ENCODE measurements at regions not wholly inside any gene's neighbourhood (a gene's known extent, or its start where the extent isn't known, plus 50 kb on each side); places are given as distances from the start of the nearest gene placed in this dataset.

- H3K4me3 ChIP-seq (ENCODE audit: severe bottlenecking): no peak overlapping the region
- H3K4me1 ChIP-seq (ENCODE audit: insufficient read depth, poor library complexity, severe bottlenecking): peaks cover 12% of the 10 kb centered on the region
- ATAC-seq (ENCODE audit: low read depth) (no peak), DNase-seq (ENCODE audit: low spot score) (no peak)
- H3K36me3 ChIP-seq (ENCODE audit: low read depth): no peaks in the 10 kb centered on the region
- TF ChIP-seq CTCF (IDR thresholded peaks at IDR 0.05; ENCODE audit: poor library complexity, severe bottlenecking): no peak
- H3K27ac ChIP-seq (ENCODE audit: poor library complexity, severe bottlenecking): no peak overlapping the region
- no peaks in the 10 kb centered on the region for H3K9me3 ChIP-seq (ENCODE audit: severe bottlenecking)
- no peaks in the 10 kb centered on the region for H3K27me3 ChIP-seq (ENCODE audit: insufficient read depth, poor library complexity, severe bottlenecking)
Measured at GRCh38 chr9:108389056-108389455, 466.7 kb downstream of the ACTL7B start.

GRCh38 chr9:108386859-108387384, 468.9 kb downstream of the ACTL7B start:
- H3K4me1 ChIP-seq (ENCODE audit: insufficient read depth, poor library complexity, severe bottlenecking): peaks cover 12% of the 10 kb centered on the region
- H3K36me3 ChIP-seq (ENCODE audit: low read depth): no peaks in the 10 kb centered on the region
- peak; percentile 68 for ATAC-seq (ENCODE audit: low read depth)
- H3K27me3 ChIP-seq (ENCODE audit: insufficient read depth, poor library complexity, severe bottlenecking): no peaks in the 10 kb centered on the region
- H3K27ac ChIP-seq (ENCODE audit: poor library complexity, severe bottlenecking): peak overlapping the region; percentile 26
- TF ChIP-seq CTCF (IDR thresholded peaks at IDR 0.05; ENCODE audit: poor library complexity, severe bottlenecking): no peak
- no peaks in the 10 kb centered on the region for H3K9me3 ChIP-seq (ENCODE audit: severe bottlenecking)
- DNase-seq (ENCODE audit: low spot score): no peak
- no peak overlapping the region for H3K4me3 ChIP-seq (ENCODE audit: severe bottlenecking)

- no peaks in the 10 kb centered on the region for H3K36me3 ChIP-seq (ENCODE audit: low read depth)
- TF ChIP-seq CTCF (IDR thresholded peaks at IDR 0.05; ENCODE audit: poor library complexity, severe bottlenecking): no peak
- ATAC-seq (ENCODE audit: low read depth): no peak
Measured at GRCh38 chr9:108386032-108386431, 469.8 kb downstream of the ACTL7B start.

GRCh38 chr9:108383796-108384195, 472.0 kb downstream of the ACTL7B start:
- DNase-seq (ENCODE audit: low spot score): no peak
- Histone ChIP-seq H3K4me3 (ENCODE audit: severe bottlenecking) (no peak overlapping the region), H3K9me3 (ENCODE audit: severe bottlenecking) (no peaks in the 10 kb centered on the region), H3K4me1 (ENCODE audit: insufficient read depth, poor library complexity, severe bottlenecking) (peaks cover 12% of the 10 kb centered on the region), H3K27me3 (ENCODE audit: insufficient read depth, poor library complexity, severe bottlenecking) (no peaks in the 10 kb centered on the region), H3K27ac (ENCODE audit: poor library complexity, severe bottlenecking) (no peak overlapping the region), H3K36me3 (ENCODE audit: low read depth) (no peaks in the 10 kb centered on the region)
- no peak for ATAC-seq (ENCODE audit: low read depth)
- TF ChIP-seq CTCF (IDR thresholded peaks at IDR 0.05; ENCODE audit: poor library complexity, severe bottlenecking): no peak

More at GRCh38 chr9:108386032-108386431, 469.8 kb downstream of the ACTL7B start:
- Histone ChIP-seq H3K27me3 (ENCODE audit: insufficient read depth, poor library complexity, severe bottlenecking) (no peaks in the 10 kb centered on the region), H3K27ac (ENCODE audit: poor library complexity, severe bottlenecking) (peak overlapping the region; percentile 26), H3K9me3 (ENCODE audit: severe bottlenecking) (no peaks in the 10 kb centered on the region), H3K4me3 (ENCODE audit: severe bottlenecking) (no peak overlapping the region), H3K4me1 (ENCODE audit: insufficient read depth, poor library complexity, severe bottlenecking) (peaks cover 12% of the 10 kb centered on the region)
- DNase-seq (ENCODE audit: low spot score): no peak

- no peaks in the 10 kb centered on the region for H3K27me3 ChIP-seq (ENCODE audit: insufficient read depth, poor library complexity, severe bottlenecking)
- no peaks in the 10 kb centered on the region for H3K9me3 ChIP-seq (ENCODE audit: severe bottlenecking)
- H3K4me3 ChIP-seq (ENCODE audit: severe bottlenecking): no peak overlapping the region
- TF ChIP-seq CTCF (IDR thresholded peaks at IDR 0.05; ENCODE audit: poor library complexity, severe bottlenecking): no peak
- no peaks in the 10 kb centered on the region for H3K36me3 ChIP-seq (ENCODE audit: low read depth)
- no peak overlapping the region for H3K27ac ChIP-seq (ENCODE audit: poor library complexity, severe bottlenecking)
- DNase-seq (ENCODE audit: low spot score): no peak
- H3K4me1 ChIP-seq (ENCODE audit: insufficient read depth, poor library complexity, severe bottlenecking): peaks cover 10% of the 10 kb centered on the region
- ATAC-seq (ENCODE audit: low read depth): no peak
Measured at GRCh38 chr9:108382310-108382709, 473.5 kb downstream of the ACTL7B start.

All from RWPE2 (cell line).